Trophoblast cell (in vitro differentiated cells and primary cell): ENCODE measurements at regions not wholly inside any gene's neighbourhood (a gene's known extent, or its start where the extent isn't known, plus 50 kb on each side); places are given as distances from the start of the nearest gene placed in this dataset.

Source experiments
- DNase-seq, 2 donors: peaks; one replicate each; pipeline ENCODE4 v3.0.0-alpha.2; 2016
- H2AFZ ChIP-seq: 2 replicates; pipeline ENCODE4 v1.6.1; 2013; ENCODE audit warnings: low read length, moderate library complexity, mild to moderate bottlenecking; ENCODE audit not compliant: insufficient read depth, poor library complexity
- H2AK5ac ChIP-seq: 2 replicates; pipeline ENCODE4 v1.6.1; 2013; ENCODE audit warnings: mild to moderate bottlenecking, low read length
- H2BK120ac ChIP-seq: 2 replicates; pipeline ENCODE4 v1.6.1; 2013; ENCODE audit warnings: low read length, mild to moderate bottlenecking, moderate library complexity; ENCODE audit not compliant: insufficient read depth, poor library complexity
- H2BK12ac ChIP-seq: 2 replicates; pipeline ENCODE4 v1.6.1; 2013; ENCODE audit warnings: mild to moderate bottlenecking, low read length, moderate library complexity
- H2BK5ac ChIP-seq: 2 replicates; pipeline ENCODE4 v1.6.1; 2013; ENCODE audit warnings: low read length, low read depth, moderate library complexity, mild to moderate bottlenecking; ENCODE audit not compliant: poor library complexity
- H3K14ac ChIP-seq: 2 replicates; pipeline ENCODE4 v1.6.1; 2013; ENCODE audit warnings: mild to moderate bottlenecking, low read length
- H3K18ac ChIP-seq: 2 replicates; pipeline ENCODE4 v1.6.1; 2013; ENCODE audit warnings: mild to moderate bottlenecking, low read length
- H3K23ac ChIP-seq: 2 replicates; pipeline ENCODE4 v1.6.1; 2013; ENCODE audit warnings: low read length
- H3K27ac ChIP-seq: 2 replicates; pipeline ENCODE4 v1.5.1; 2013; ENCODE audit warnings: low read depth, mild to moderate bottlenecking, inconsistent platforms, low read length, moderate library complexity
- H3K27me3 ChIP-seq: 2 replicates; pipeline ENCODE4 v1.6.1; 2013; ENCODE audit warnings: inconsistent platforms, mild to moderate bottlenecking, low read length, moderate library complexity; ENCODE audit not compliant: insufficient read depth
- H3K36me3 ChIP-seq, 2 experiments: 1 replicate in 1 of 2; 2 replicates in 1 of 2; pipeline ENCODE4 v1.6.1; 2013; ENCODE audit warnings: low read length in 2 of 2, mild to moderate bottlenecking in 2 of 2, moderate library complexity in 1 of 2; ENCODE audit not compliant: insufficient read depth in 2 of 2, control insufficient read depth in 1 of 2
- H3K4ac ChIP-seq: 2 replicates; pipeline ENCODE4 v1.6.1; 2013; ENCODE audit warnings: low read depth, mild to moderate bottlenecking, low read length, moderate library complexity
- H3K4me1 ChIP-seq, 2 experiments: 1 replicate in 1 of 2; 2 replicates in 1 of 2; pipeline ENCODE4 v1.6.1; 2013; ENCODE audit warnings: low read length in 2 of 2, mild to moderate bottlenecking in 2 of 2, moderate library complexity in 1 of 2; ENCODE audit not compliant: insufficient read depth in 2 of 2, control insufficient read depth in 1 of 2
- H3K4me2 ChIP-seq: 2 replicates; pipeline ENCODE4 v1.6.1; 2013; ENCODE audit warnings: inconsistent platforms, mild to moderate bottlenecking, low read length, moderate library complexity
- H3K4me3 ChIP-seq: 2 replicates; pipeline ENCODE4 v1.5.1; 2013; ENCODE audit warnings: mild to moderate bottlenecking, low read depth, low read length, inconsistent platforms
- H3K79me1 ChIP-seq: one replicate; pipeline ENCODE4 v1.6.1; 2013; ENCODE audit warnings: low read length
- H3K79me2 ChIP-seq: 2 replicates; pipeline ENCODE4 v1.6.1; 2013; ENCODE audit warnings: low read length, mild to moderate bottlenecking; ENCODE audit not compliant: control insufficient read depth, insufficient read depth, poor library complexity
- H3K9ac ChIP-seq: 2 replicates; pipeline ENCODE4 v1.6.1; 2013; ENCODE audit warnings: mild to moderate bottlenecking, low read length
- H3K9me3 ChIP-seq: 2 replicates; pipeline ENCODE4 v1.6.1; 2013; ENCODE audit warnings: low read depth, mild to moderate bottlenecking, control low read depth, inconsistent platforms, low read length; ENCODE audit not compliant: insufficient read depth
- H4K12ac ChIP-seq: 2 replicates; pipeline ENCODE4 v1.6.1; 2013; ENCODE audit warnings: low read depth, mild to moderate bottlenecking, low read length, moderate library complexity
- H4K8ac ChIP-seq: 2 replicates; pipeline ENCODE4 v1.6.1; 2013; ENCODE audit warnings: low read depth, mild to moderate bottlenecking, low read length, moderate library complexity
- H4K91ac ChIP-seq: one replicate; pipeline ENCODE4 v1.6.1; 2013; ENCODE audit warnings: low read depth, mild to moderate bottlenecking, low read length, moderate library complexity
- WGBS: extraction: QIAGEN DNeasy Blood & Tissue Kit; methylation state at CpG from one replicate; pipeline ENCODE4 v1.1.7; 2013; ENCODE audit warnings: missing lambda C conversion rate; ENCODE audit not compliant: insufficient read length, insufficient coverage; ENCODE audit errors: extremely low coverage; 5-methylcytosine and 5-hydroxymethylcytosine counted together

DNA sequence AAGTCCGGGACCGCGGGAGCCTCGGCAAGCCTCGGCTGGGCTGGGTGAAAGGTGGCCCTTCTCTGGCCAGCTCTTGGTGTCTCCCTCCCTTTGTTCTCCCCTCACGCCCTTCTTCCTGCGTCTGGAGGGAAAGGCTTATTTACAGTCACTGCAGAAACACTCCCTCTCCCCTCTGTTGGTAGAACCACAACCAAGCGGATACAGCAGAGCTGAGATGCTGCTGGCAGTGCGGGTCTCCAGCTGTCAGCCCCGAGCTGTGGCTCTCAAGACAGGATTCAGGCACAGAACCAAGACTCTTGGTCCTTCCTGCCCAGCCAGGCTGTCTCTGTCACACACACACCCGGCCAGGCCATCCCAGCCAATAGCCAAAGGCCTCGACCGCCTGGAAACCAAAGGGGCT is 133.3 kb downstream of the ENGASE start:
- no CpG with 5 or more reads among the region's 13 CpGs for WGBS

DNA sequence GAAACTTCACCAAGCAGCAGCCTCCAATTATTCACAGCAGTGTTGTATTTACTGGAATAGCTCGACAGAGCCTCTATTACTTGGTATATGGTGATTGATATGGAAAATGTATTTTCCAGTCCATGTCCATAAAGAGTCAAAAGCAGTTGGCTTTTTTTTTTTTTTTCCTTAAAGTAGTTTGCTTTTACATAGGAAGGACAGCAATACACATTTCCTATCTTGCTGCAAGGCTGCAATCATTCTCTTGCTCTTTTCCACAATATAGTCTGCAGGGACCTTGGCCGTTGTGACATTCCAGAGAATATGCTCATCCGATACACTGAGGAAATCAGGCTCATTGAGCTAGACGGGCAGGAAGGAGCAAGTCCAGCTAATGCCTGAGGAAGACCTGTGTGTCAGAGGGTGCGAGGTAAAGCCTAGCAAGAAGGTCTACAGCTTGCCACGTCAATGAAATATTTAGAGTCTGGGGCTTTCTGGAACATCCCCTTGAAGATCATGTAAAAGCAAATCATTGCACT is 131.1 kb downstream of the ENGASE start:
- no CpG with 5 or more reads among the region's 6 CpGs for WGBS
- H2BK120ac ChIP-seq: no peak overlapping the region
- H3K23ac ChIP-seq: no peak overlapping the region

More for the DNA sequence above, 133.3 kb downstream of the ENGASE start:
- DNase-seq: no peak
- Histone ChIP-seq H3K79me1 (no peaks in the 10 kb centered on the region), H2AK5ac (no peak overlapping the region), H4K8ac (no peak overlapping the region), H3K18ac (no peak overlapping the region), H3K36me3 (no peaks in the 10 kb centered on the region), H4K91ac (no peak overlapping the region), H3K4me1 (peaks cover 3% of the 10 kb centered on the region in 2 experiments), H2BK12ac (no peak overlapping the region), H3K4me3 (no peak overlapping the region), H3K23ac (no peak overlapping the region), H2AFZ (no peak overlapping the region), H3K14ac (no peak overlapping the region), H3K27me3 (no peaks in the 10 kb centered on the region), H3K27ac (no peak overlapping the region), H2BK120ac (no peak overlapping the region), H3K4ac (no peak overlapping the region), H3K9ac (no peak overlapping the region), H3K9me3 (peaks cover 3% of the 10 kb centered on the region), H3K4me2 (no peak overlapping the region), H3K79me2 (no peaks in the 10 kb centered on the region), H4K12ac (no peak overlapping the region), H2BK5ac (no peak overlapping the region)

GRCh38 chr17:79204261-79204660 is 129.6 kb downstream of the ENGASE start:
- Histone ChIP-seq H4K91ac (no peak overlapping the region), H3K14ac (no peak overlapping the region), H2AK5ac (no peak overlapping the region), H3K18ac (no peak overlapping the region), H3K27ac (no peak overlapping the region), H3K4me1 (no peaks in the 10 kb centered on the region), H4K12ac (no peak overlapping the region), H2BK12ac (no peak overlapping the region), H2BK5ac (no peak overlapping the region), H3K4ac (no peak overlapping the region), H3K4me2 (no peak overlapping the region), H2BK120ac (no peak overlapping the region), H4K8ac (no peak overlapping the region), H3K27me3 (no peaks in the 10 kb centered on the region), H3K79me1 (no peaks in the 10 kb centered on the region), H3K4me3 (no peak overlapping the region), H3K9me3 (peaks cover 3% of the 10 kb centered on the region), H3K79me2 (no peaks in the 10 kb centered on the region), H3K23ac (no peak overlapping the region), H3K9ac (no peak overlapping the region), H3K36me3 (no peaks in the 10 kb centered on the region), H2AFZ (no peak overlapping the region)
- WGBS: no CpG with 5 or more reads among the region's 20 CpGs
- DNase-seq: no peak

More for the DNA sequence above, 131.1 kb downstream of the ENGASE start:
- Histone ChIP-seq H3K27ac (no peak overlapping the region), H3K4me1 (no peaks in the 10 kb centered on the region), H3K4me3 (no peak overlapping the region), H3K4me2 (no peak overlapping the region), H3K27me3 (no peaks in the 10 kb centered on the region), H3K79me1 (no peaks in the 10 kb centered on the region), H2BK5ac (no peak overlapping the region), H3K36me3 (no peaks in the 10 kb centered on the region), H2AK5ac (no peak overlapping the region), H4K8ac (no peak overlapping the region), H4K12ac (no peak overlapping the region), H4K91ac (no peak overlapping the region), H3K9me3 (peaks cover 3% of the 10 kb centered on the region), H3K9ac (no peak overlapping the region), H2AFZ (no peak overlapping the region), H3K14ac (no peak overlapping the region), H3K4ac (no peak overlapping the region), H2BK12ac (no peak overlapping the region), H3K79me2 (no peaks in the 10 kb centered on the region), H3K18ac (no peak overlapping the region)
- DNase-seq: no peak

- Histone ChIP-seq H3K9ac (no peak overlapping the region), H3K9me3 (peaks cover 3% of the 10 kb centered on the region), H4K91ac (no peak overlapping the region), H3K23ac (no peak overlapping the region), H3K4me3 (no peak overlapping the region), H4K12ac (no peak overlapping the region), H2BK12ac (no peak overlapping the region), H2AFZ (no peak overlapping the region), H2AK5ac (no peak overlapping the region), H3K27ac (no peak overlapping the region), H3K4me2 (no peak overlapping the region), H3K14ac (no peak overlapping the region), H2BK5ac (no peak overlapping the region), H3K4ac (no peak overlapping the region), H3K4me1 (no peaks in the 10 kb centered on the region), H2BK120ac (no peak overlapping the region), H3K18ac (no peak overlapping the region), H4K8ac (no peak overlapping the region), H3K27me3 (no peaks in the 10 kb centered on the region), H3K79me1 (no peaks in the 10 kb centered on the region), H3K79me2 (no peaks in the 10 kb centered on the region), H3K36me3 (no peaks in the 10 kb centered on the region)
- no CpG with 5 or more reads among the region's 5 CpGs for WGBS
- DNase-seq: no peak
Observed at GRCh38 chr17:79203657-79204056, 129.0 kb downstream of the ENGASE start.
